ENCODE measurements at regions not wholly inside any gene's neighbourhood (a gene's known extent, or its start where the extent isn't known, plus 50 kb on each side); places are given as distances from the start of the nearest gene placed in this dataset.

DNA sequence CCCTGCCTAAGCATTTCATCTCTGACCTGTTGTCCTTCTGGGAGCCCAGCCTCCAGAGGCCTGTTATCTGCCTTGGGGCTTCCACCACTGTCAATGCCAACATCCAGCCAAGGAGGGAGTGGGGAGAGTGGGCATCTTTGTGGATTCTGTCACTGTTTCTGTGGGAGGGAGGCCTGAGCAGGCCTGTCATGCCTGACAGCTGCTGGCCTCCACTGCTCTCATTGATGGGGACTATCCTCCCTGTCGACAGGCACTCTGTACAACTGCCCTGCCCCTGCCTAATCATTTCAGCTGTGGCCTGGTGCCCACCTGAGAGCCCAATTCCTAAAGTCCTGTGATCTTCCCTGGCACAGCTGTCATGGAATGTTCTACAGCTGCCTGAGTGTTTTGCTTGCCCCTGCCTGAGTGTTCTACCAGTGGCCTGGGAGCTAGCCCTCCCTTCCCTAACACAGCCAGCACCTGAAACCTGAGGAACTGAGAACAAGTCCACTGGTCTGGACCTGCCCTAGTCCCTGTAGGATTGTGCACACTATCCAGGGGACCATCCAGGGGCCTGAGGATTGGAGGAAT, 145.3 kb downstream of the FAM83B start:
- no peak for DNase-seq

- no peak for DNase-seq
These were observed 146.2 kb downstream of the FAM83B start for GRCh38 chr6:54992789-54993188.

DNA sequence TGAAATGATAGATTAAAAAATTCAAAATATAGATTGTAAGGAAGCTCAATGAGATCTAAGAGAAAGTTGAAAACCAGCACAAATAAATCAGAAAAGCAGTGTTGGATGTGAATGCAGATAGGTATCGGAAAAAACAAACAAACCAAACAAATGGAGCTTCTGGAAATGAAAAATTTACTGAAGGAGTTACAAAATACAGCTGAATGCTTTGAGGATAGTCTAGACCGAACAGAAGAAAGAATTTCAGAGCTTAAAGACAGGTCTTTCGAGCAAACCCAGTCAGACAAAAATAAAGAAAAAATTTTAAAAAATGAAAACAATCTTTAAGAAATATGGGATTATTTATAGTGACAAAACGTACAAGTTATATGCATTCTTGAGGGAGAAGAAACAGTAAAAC, 146.7 kb downstream of the FAM83B start:
- no peak for DNase-seq

GRCh38 chr6:54993948-54994347, 147.4 kb downstream of the FAM83B start:
- DNase-seq = no peak

DNA sequence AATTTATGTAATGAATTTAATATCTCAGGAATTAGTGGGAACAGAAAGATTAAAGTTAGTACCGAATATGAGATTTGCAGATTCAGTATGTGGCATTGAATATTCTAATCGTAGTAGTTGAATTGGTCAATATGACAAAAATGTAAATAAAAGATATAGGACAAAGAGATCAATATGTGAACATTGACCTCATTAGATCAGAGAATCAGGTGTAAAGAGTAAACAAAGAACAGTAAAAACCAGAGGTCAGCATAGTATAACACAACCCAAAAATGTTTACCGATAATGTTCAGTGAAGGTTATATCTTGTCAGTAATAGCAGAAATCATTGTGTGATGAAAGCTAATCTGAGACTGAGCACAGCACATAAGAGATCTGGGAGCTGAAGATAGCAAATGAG, 152.0 kb downstream of the FAM83B start:
- DNase-seq = no peak

DNA sequence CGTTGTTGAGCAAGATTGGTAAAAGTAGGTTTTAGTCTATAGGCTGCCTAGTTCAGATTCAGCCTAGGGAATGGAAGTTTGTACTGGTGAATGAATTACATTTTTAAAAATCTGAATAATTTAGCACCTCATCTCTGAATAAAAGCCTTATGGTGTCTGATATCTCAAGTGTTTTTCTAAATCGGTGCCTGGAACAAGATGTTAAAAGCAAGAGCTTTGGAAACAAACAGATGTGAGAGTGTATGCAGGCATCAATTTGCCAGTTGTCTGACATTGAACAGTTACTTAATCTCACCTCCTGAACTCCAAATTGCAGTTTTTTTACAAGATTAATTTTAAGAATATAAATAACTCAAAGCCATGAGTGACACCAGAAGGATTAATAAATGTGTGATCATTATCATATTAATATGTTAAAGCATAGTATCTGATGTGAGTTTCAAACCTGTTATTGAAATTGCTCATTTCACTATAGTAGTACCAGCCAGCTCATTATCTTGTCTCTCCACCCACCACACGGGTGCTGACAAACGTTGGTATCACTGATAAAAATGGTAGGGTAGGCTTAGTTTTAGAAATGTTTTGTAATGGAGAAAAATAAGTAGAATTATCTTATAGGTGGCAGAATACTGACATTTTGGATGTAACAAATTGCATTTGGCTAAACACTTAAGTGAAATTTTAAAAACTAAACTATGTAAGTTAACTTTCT, 157.3 kb downstream of the FAM83B start:
- no peak for DNase-seq

GRCh38 chr6:55009131-55009530, 162.6 kb downstream of the FAM83B start:
- no peak for DNase-seq

DNA sequence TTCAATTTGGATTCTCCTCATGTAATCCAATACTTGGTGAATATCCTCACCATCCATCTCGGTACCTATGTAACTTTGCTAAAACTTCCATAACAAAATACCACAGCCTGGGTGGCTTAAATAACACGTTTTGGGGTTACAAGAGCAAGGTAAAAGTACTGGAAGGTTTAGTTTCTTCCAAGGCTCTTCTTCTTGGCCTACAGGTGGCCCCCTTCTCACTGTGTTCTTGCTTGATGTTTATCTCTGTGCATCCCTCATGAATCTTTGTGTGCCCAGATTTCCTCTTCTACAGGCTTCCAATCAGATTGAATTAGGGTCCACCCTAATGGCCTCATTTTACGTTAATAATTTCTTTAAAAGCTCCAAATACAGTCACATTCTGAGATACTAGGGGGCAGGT, 163.3 kb upstream of the HCRTR2 start:
- no peak for DNase-seq

DNA sequence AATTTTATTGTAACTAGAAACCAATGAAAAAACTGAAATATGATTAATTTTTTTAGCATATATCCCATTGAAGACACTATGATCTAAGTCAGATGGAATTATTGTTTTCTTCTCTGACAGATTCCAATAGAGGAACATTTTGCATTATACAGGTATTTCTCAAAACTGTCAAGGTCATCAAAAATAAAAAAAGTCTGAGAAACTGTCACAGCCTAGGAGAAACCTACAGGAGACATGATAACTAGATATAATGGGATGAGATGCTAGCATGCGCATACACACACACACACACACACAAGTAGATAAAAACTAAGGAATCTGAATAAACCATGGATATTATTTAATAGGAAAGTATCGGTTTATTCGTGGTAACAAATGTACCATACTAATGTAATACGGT, 161.9 kb upstream of the HCRTR2 start:
- DNase-seq = no peak

GRCh38 chr6:55014321-55015088, 159.8 kb upstream of the HCRTR2 start:
- no peak for DNase-seq

DNA sequence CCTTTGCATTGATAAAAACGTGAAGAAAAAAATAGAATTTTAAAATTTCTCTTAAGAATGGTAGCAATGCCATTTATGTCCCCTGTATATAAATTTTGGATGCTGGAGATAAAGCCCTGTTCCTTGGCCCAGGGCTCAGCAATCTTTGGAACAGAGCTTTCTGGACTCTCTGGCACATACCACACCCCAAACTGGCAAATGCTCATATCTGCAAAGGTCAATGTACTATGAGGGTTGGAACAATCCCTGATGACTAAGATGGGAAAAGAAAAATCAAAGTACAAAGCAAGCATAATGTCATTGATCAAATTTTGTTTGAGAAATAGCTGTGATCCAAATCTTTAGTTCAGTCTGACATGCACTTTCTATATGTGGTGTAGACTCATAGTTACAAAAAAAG, 158.1 kb upstream of the HCRTR2 start:
- DNase-seq = no peak

DNA sequence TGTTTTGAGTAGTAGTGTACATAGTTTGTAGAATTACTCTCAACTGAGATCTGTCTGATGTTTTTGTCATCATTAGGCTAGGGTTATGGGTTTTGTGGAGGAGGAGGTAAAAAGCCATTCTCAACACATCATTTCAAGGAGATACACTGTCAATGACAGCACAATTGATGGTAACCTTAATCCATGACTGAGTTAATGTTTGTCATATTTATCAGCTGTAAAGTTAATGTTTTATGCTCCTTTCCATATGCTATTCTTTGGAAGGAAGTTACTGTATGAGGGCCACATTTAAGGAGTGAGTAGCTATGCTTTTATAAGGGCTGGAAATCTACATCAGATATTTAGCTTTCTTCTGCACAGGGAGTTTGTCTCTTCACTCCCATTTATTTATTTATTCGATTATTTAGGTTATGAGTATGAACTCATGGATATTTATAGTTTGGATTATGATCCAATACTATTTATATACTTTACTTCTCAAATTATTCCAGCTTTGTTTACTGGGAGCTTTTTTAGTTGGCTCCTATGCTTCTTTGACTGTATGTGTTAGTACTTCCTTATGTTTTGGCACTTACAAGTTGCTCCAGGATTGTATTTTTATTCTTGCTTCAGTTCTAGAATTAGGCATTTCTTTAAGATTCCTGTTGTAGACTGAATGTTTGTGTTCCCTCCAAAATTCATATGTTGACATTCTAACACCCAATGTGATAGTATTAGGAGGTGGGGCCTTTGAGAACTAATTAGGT, 156.6 kb upstream of the HCRTR2 start:
- no peak for DNase-seq

DNA sequence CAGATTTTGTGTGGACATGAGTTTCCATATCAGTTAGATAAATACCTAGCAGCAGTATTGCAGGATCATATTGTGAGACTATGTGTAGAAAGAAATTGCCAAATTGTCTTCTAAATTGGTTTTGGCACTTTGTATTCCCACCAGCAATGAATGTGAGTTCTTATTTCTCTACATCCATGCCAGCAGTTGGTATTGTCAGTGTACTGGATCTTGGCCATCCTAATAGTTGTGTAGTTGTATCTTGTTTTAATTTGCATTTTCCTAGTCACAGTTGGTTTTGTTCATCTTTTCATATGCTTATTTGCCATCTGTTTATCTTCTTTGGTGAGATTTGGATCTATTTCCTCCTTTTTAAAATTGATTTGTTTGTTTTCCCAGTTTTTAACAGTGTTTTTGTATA, 154.7 kb upstream of the HCRTR2 start:
- DNase-seq = no peak

DNA sequence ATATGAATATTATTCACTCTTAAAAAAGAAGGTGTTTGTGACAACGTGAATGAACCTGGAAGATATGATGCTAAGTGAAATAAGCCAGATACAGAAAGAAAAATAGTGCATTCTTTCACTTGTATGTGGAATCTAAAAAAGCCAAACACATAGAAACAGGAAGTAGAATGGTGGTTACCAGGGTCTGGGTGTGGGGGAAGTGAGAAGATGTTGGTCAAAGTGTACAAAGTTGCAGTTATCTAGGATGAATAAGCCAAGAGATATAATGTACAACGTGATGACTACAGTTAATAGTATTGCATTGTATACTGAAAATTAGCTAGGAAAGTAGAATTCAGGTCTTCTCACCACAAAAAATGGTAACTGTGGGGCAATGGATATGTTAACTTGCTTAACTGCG, 151.1 kb upstream of the HCRTR2 start:
- DNase-seq = no peak

- DNase-seq = no peak
These were observed 141.2 kb upstream of the HCRTR2 start for GRCh38 chr6:55033016-55033546.

DNA sequence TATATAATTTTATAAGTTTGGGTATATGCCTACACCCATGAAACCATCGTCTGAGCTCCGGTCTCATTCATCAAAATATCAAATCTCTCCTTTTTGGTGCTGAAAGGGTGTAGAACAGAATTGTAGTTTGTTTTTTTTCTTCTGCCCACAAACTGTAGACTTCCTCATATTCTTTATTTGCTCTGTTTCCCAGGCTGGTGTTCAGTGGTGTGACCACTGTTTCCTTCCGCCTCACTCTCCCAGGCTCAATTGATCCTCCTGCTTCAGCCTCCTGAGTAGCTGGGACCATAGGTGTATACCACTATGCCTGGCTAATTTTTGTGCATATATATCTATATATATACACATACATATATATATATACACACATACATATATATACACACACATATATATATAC, 139.6 kb upstream of the HCRTR2 start:
- DNase-seq = no peak

DNA sequence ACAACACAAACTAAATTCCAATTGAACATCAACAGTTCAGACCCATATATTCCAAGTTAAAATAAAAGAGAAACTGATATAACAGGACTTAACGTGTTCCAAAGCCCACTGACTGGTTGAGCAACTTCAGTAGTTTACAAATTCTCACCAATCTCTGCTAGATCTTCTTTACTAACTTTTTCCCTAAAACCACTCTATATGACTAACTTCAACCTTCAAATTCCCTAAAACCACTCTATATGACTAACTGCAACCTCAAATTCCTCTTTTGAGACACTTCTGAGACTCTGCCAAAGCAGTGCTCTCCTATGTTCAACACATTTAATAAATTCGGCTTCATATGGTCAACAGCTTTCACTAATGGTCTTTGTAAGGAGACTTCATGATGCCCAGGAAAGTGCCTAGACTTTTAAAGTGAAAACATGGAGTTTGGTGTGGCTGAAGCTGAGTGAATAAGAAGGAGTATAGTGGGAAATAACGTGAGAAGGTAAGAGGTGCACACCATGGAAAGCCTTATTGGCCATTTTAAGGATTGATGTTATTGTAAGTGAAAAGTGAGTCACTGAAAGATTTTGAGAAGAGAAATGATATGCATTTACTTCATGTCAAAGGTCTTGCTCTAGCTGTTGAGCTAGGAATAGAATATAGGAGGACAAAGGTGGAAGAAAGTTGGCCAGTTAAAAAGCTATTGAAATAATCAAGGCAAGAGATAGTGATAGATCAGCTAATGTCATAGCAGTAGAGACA, 134.0 kb upstream of the HCRTR2 start:
- DNase-seq = no peak

DNA sequence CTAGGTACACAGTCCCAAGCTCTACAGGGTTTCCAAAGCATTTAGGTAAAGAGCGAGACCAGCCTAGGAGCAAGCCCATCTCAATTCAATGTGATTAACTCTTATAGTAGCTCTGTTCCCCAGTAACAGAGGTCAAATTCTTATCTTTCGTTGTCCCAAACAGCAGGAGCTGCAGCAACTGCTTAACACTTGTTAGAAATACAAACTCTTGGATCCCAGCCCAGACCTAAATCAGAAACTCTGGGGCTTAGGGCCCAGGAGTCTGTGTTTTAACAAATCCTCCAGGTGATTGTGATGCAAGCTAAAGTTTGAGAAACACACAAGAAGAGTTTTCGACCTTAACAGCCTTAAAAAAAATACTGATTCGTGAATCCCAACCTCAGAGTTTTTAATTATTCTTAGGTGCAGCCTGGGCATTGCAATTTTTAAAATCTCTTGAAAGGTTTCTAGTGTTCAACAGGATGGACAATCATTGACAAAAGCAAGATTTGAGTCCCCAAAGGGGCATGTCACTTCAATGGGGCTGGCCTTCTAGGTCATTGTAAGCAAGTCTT, 127.4 kb upstream of the HCRTR2 start:
- DNase-seq = no peak

GRCh38 chr6:55047451-55048044, 126.8 kb upstream of the HCRTR2 start:
- no peak for DNase-seq

DNA sequence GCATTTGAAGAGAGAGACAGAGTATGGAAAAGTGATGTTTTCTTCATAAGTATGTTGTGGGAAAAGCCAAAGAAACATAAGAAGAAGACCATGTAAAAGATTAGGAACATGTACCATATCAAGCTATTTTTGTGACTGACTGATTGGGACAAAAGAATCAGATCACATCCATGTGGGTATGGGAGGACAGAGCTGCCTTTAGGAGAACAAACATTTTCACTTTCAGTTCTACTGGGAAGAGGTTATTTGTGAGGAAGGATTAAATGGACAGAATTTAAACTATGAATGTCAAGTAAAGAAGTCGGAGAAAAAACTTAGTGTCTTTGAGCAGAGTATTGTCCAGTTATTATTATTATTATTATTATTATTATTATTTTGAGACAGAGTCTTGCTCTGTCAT, 124.4 kb upstream of the HCRTR2 start:
- DNase-seq = no peak

DNA sequence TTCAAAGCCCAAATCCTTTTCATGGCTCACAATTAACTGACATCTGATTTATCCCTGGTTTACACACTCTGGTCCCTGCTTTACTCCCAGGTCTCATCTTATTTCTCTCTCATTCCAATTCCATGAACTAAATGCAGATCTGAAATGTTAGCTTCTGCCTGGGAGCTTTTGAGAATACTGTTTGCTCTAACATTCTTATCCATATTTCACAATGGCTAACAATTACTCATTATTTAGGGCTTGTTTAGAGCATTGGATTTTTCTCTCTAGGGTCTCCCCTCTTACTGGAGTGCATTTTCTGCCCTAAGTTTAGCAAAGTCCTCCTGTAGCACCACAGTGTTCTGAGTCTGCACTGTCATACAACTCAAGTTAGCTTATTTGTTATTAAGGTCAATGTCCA, 121.5 kb upstream of the HCRTR2 start:
- no peak for DNase-seq

GRCh38 chr6:55058682-55059081, 115.6 kb upstream of the HCRTR2 start:
- DNase-seq = no peak

Measured in stimulated activated CD4-positive, alpha-beta T cell treated with anti-CD3 and anti-CD28 coated beads, Interleukin-15, amount 100 ng/mL, for 24 hours (primary cell).